Trophoblast cell (in vitro differentiated cells and primary cell): ENCODE measurements at regions not wholly inside any gene's neighbourhood (a gene's known extent, or its start where the extent isn't known, plus 50 kb on each side); places are given as distances from the start of the nearest gene placed in this dataset.

Source experiments
- DNase-seq, 2 donors: peaks; one replicate each; pipeline ENCODE4 v3.0.0-alpha.2; 2016
- H2AFZ ChIP-seq: 2 replicates; pipeline ENCODE4 v1.6.1; 2013; ENCODE audit warnings: low read length, moderate library complexity, mild to moderate bottlenecking; ENCODE audit not compliant: insufficient read depth, poor library complexity
- H2AK5ac ChIP-seq: 2 replicates; pipeline ENCODE4 v1.6.1; 2013; ENCODE audit warnings: mild to moderate bottlenecking, low read length
- H2BK120ac ChIP-seq: 2 replicates; pipeline ENCODE4 v1.6.1; 2013; ENCODE audit warnings: low read length, mild to moderate bottlenecking, moderate library complexity; ENCODE audit not compliant: insufficient read depth, poor library complexity
- H2BK12ac ChIP-seq: 2 replicates; pipeline ENCODE4 v1.6.1; 2013; ENCODE audit warnings: mild to moderate bottlenecking, low read length, moderate library complexity
- H2BK5ac ChIP-seq: 2 replicates; pipeline ENCODE4 v1.6.1; 2013; ENCODE audit warnings: low read length, low read depth, moderate library complexity, mild to moderate bottlenecking; ENCODE audit not compliant: poor library complexity
- H3K14ac ChIP-seq: 2 replicates; pipeline ENCODE4 v1.6.1; 2013; ENCODE audit warnings: mild to moderate bottlenecking, low read length
- H3K18ac ChIP-seq: 2 replicates; pipeline ENCODE4 v1.6.1; 2013; ENCODE audit warnings: mild to moderate bottlenecking, low read length
- H3K23ac ChIP-seq: 2 replicates; pipeline ENCODE4 v1.6.1; 2013; ENCODE audit warnings: low read length
- H3K27ac ChIP-seq: 2 replicates; pipeline ENCODE4 v1.5.1; 2013; ENCODE audit warnings: low read depth, mild to moderate bottlenecking, inconsistent platforms, low read length, moderate library complexity
- H3K27me3 ChIP-seq: 2 replicates; pipeline ENCODE4 v1.6.1; 2013; ENCODE audit warnings: inconsistent platforms, mild to moderate bottlenecking, low read length, moderate library complexity; ENCODE audit not compliant: insufficient read depth
- H3K36me3 ChIP-seq, 2 experiments: 1 replicate in 1 of 2; 2 replicates in 1 of 2; pipeline ENCODE4 v1.6.1; 2013; ENCODE audit warnings: low read length in 2 of 2, mild to moderate bottlenecking in 2 of 2, moderate library complexity in 1 of 2; ENCODE audit not compliant: insufficient read depth in 2 of 2, control insufficient read depth in 1 of 2
- H3K4ac ChIP-seq: 2 replicates; pipeline ENCODE4 v1.6.1; 2013; ENCODE audit warnings: low read depth, mild to moderate bottlenecking, low read length, moderate library complexity
- H3K4me1 ChIP-seq, 2 experiments: 1 replicate in 1 of 2; 2 replicates in 1 of 2; pipeline ENCODE4 v1.6.1; 2013; ENCODE audit warnings: low read length in 2 of 2, mild to moderate bottlenecking in 2 of 2, moderate library complexity in 1 of 2; ENCODE audit not compliant: insufficient read depth in 2 of 2, control insufficient read depth in 1 of 2
- H3K4me2 ChIP-seq: 2 replicates; pipeline ENCODE4 v1.6.1; 2013; ENCODE audit warnings: inconsistent platforms, mild to moderate bottlenecking, low read length, moderate library complexity
- H3K4me3 ChIP-seq: 2 replicates; pipeline ENCODE4 v1.5.1; 2013; ENCODE audit warnings: mild to moderate bottlenecking, low read depth, low read length, inconsistent platforms
- H3K79me1 ChIP-seq: one replicate; pipeline ENCODE4 v1.6.1; 2013; ENCODE audit warnings: low read length
- H3K79me2 ChIP-seq: 2 replicates; pipeline ENCODE4 v1.6.1; 2013; ENCODE audit warnings: low read length, mild to moderate bottlenecking; ENCODE audit not compliant: control insufficient read depth, insufficient read depth, poor library complexity
- H3K9ac ChIP-seq: 2 replicates; pipeline ENCODE4 v1.6.1; 2013; ENCODE audit warnings: mild to moderate bottlenecking, low read length
- H3K9me3 ChIP-seq: 2 replicates; pipeline ENCODE4 v1.6.1; 2013; ENCODE audit warnings: low read depth, mild to moderate bottlenecking, control low read depth, inconsistent platforms, low read length; ENCODE audit not compliant: insufficient read depth
- H4K12ac ChIP-seq: 2 replicates; pipeline ENCODE4 v1.6.1; 2013; ENCODE audit warnings: low read depth, mild to moderate bottlenecking, low read length, moderate library complexity
- H4K8ac ChIP-seq: 2 replicates; pipeline ENCODE4 v1.6.1; 2013; ENCODE audit warnings: low read depth, mild to moderate bottlenecking, low read length, moderate library complexity
- H4K91ac ChIP-seq: one replicate; pipeline ENCODE4 v1.6.1; 2013; ENCODE audit warnings: low read depth, mild to moderate bottlenecking, low read length, moderate library complexity
- WGBS: extraction: QIAGEN DNeasy Blood & Tissue Kit; methylation state at CpG from one replicate; pipeline ENCODE4 v1.1.7; 2013; ENCODE audit warnings: missing lambda C conversion rate; ENCODE audit not compliant: insufficient read length, insufficient coverage; ENCODE audit errors: extremely low coverage; 5-methylcytosine and 5-hydroxymethylcytosine counted together

- no peak for DNase-seq
- H4K8ac ChIP-seq = no peak overlapping the region
- no peak overlapping the region for H2BK12ac ChIP-seq
- no peak overlapping the region for H3K18ac ChIP-seq
- no peaks in the 10 kb centered on the region for H3K27me3 ChIP-seq
- no peak overlapping the region for H3K4ac ChIP-seq
- no peak overlapping the region for H3K9ac ChIP-seq
- no peak overlapping the region for H2BK120ac ChIP-seq
- no peaks in the 10 kb centered on the region for H3K9me3 ChIP-seq
- no peak overlapping the region for H2AK5ac ChIP-seq
- no peak overlapping the region for H3K27ac ChIP-seq
- H3K79me1 ChIP-seq = peaks cover 13% of the 10 kb centered on the region
- no peak overlapping the region for H4K12ac ChIP-seq
- no peaks in the 10 kb centered on the region for H3K4me1 ChIP-seq
- no peak overlapping the region for H3K4me3 ChIP-seq
- no peak overlapping the region for H3K4me2 ChIP-seq
- WGBS = no CpG with 5 or more reads among the region's 2 CpGs
- no peak overlapping the region for H4K91ac ChIP-seq
- H2BK5ac ChIP-seq = no peak overlapping the region
- H3K79me2 ChIP-seq = no peaks in the 10 kb centered on the region
- H3K14ac ChIP-seq = no peak overlapping the region
- no peaks in the 10 kb centered on the region for H3K36me3 ChIP-seq
- H2AFZ ChIP-seq = no peak overlapping the region
- H3K23ac ChIP-seq = no peak overlapping the region
Observed at GRCh38 chr12:84653482-84653881, 259.1 kb downstream of the SLC6A15 start.

- no peak overlapping the region for H4K91ac ChIP-seq
Observed at GRCh38 chr12:84648425-84648824, 264.2 kb downstream of the SLC6A15 start.

GRCh38 chr12:84644908-84645307, 267.7 kb downstream of the SLC6A15 start:
- no peak overlapping the region for H2BK12ac ChIP-seq
- H2BK120ac ChIP-seq = no peak overlapping the region
- no peak overlapping the region for H2AK5ac ChIP-seq
- no peak overlapping the region for H3K18ac ChIP-seq
- peaks cover 3% of the 10 kb centered on the region for H3K79me1 ChIP-seq
- H3K27ac ChIP-seq = no peak overlapping the region
- H2BK5ac ChIP-seq = no peak overlapping the region
- H3K4me3 ChIP-seq = no peak overlapping the region
- no peak overlapping the region for H4K12ac ChIP-seq
- DNase-seq = no peak
- no peak overlapping the region for H3K14ac ChIP-seq
- no peak overlapping the region for H3K4me2 ChIP-seq
- no peak overlapping the region for H4K91ac ChIP-seq
- no peak overlapping the region for H3K23ac ChIP-seq
- no peaks in the 10 kb centered on the region for H3K79me2 ChIP-seq
- H3K9ac ChIP-seq = no peak overlapping the region
- no peaks in the 10 kb centered on the region for H3K36me3 ChIP-seq
- no peak overlapping the region for H4K8ac ChIP-seq
- no CpG with 5 or more reads among the region's 2 CpGs for WGBS
- no peak overlapping the region for H2AFZ ChIP-seq
- no peaks in the 10 kb centered on the region for H3K4me1 ChIP-seq
- no peaks in the 10 kb centered on the region for H3K9me3 ChIP-seq
- no peaks in the 10 kb centered on the region for H3K27me3 ChIP-seq
- H3K4ac ChIP-seq = no peak overlapping the region

More at GRCh38 chr12:84648425-84648824, 264.2 kb downstream of the SLC6A15 start:
- H3K27me3 ChIP-seq = no peaks in the 10 kb centered on the region
- peaks cover 5% of the 10 kb centered on the region for H3K79me1 ChIP-seq
- no peaks in the 10 kb centered on the region for H3K9me3 ChIP-seq
- H2AFZ ChIP-seq = no peak overlapping the region
- no peak overlapping the region for H4K8ac ChIP-seq
- H3K9ac ChIP-seq = no peak overlapping the region
- no peak overlapping the region for H2BK12ac ChIP-seq
- no peaks in the 10 kb centered on the region for H3K36me3 ChIP-seq
- no peak overlapping the region for H3K4ac ChIP-seq
- H3K23ac ChIP-seq = no peak overlapping the region
- no peak overlapping the region for H3K27ac ChIP-seq
- no peak for DNase-seq
- no peak overlapping the region for H3K14ac ChIP-seq
- H4K12ac ChIP-seq = no peak overlapping the region
- H3K79me2 ChIP-seq = no peaks in the 10 kb centered on the region
- no peak overlapping the region for H3K18ac ChIP-seq
- H2BK5ac ChIP-seq = no peak overlapping the region
- no peaks in the 10 kb centered on the region for H3K4me1 ChIP-seq
- no peak overlapping the region for H3K4me3 ChIP-seq
- no peak overlapping the region for H2BK120ac ChIP-seq
- H3K4me2 ChIP-seq = no peak overlapping the region
- H2AK5ac ChIP-seq = no peak overlapping the region

- no peak overlapping the region for H3K9ac ChIP-seq
- no peak overlapping the region for H3K23ac ChIP-seq
- no peaks in the 10 kb centered on the region for H3K4me1 ChIP-seq
- H3K79me1 ChIP-seq = peaks cover 3% of the 10 kb centered on the region
- H3K9me3 ChIP-seq = no peaks in the 10 kb centered on the region
- H3K18ac ChIP-seq = no peak overlapping the region
- no peak overlapping the region for H3K4ac ChIP-seq
- H3K14ac ChIP-seq = no peak overlapping the region
- no peak for DNase-seq
- H2BK12ac ChIP-seq = no peak overlapping the region
- no peak overlapping the region for H4K12ac ChIP-seq
- no peaks in the 10 kb centered on the region for H3K36me3 ChIP-seq
- H2AK5ac ChIP-seq = no peak overlapping the region
- no CpG with 5 or more reads among the region's 1 CpG for WGBS
- H3K4me2 ChIP-seq = no peak overlapping the region
- no peaks in the 10 kb centered on the region for H3K27me3 ChIP-seq
- H2AFZ ChIP-seq = no peak overlapping the region
- H2BK5ac ChIP-seq = no peak overlapping the region
- H3K4me3 ChIP-seq = no peak overlapping the region
- H3K27ac ChIP-seq = no peak overlapping the region
- no peak overlapping the region for H4K8ac ChIP-seq
- no peak overlapping the region for H2BK120ac ChIP-seq
- no peaks in the 10 kb centered on the region for H3K79me2 ChIP-seq
- H4K91ac ChIP-seq = no peak overlapping the region
Observed at GRCh38 chr12:84643993-84644392, 268.6 kb downstream of the SLC6A15 start.
